ENCODE measurements at regions not wholly inside any gene's neighbourhood (a gene's known extent, or its start where the extent isn't known, plus 50 kb on each side); places are given as distances from the start of the nearest gene placed in this dataset.

DNA sequence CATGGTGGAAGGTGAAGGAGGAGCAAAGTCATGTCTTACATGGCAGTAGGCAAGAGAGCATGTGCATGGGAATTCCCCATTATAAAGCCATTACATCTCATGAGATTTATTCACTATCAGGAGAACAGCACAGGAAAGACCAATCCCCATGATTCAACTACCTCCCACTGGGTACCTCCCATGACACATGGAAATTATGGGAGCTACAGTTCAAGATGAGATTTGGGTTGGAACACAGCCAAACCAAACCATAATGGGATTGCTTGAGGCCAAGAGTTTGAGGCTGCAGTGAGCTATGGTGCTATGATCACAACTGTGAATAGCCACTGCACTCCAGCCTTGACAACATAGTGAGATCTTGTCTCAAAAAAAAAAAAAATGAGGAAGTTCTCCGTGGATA lies 581.8 kb downstream of the TAF11L14 start:
- no peak for TF ChIP-seq POLR2A (IDR thresholded peaks at IDR 0.05)
- TF ChIP-seq, protein P1, sequence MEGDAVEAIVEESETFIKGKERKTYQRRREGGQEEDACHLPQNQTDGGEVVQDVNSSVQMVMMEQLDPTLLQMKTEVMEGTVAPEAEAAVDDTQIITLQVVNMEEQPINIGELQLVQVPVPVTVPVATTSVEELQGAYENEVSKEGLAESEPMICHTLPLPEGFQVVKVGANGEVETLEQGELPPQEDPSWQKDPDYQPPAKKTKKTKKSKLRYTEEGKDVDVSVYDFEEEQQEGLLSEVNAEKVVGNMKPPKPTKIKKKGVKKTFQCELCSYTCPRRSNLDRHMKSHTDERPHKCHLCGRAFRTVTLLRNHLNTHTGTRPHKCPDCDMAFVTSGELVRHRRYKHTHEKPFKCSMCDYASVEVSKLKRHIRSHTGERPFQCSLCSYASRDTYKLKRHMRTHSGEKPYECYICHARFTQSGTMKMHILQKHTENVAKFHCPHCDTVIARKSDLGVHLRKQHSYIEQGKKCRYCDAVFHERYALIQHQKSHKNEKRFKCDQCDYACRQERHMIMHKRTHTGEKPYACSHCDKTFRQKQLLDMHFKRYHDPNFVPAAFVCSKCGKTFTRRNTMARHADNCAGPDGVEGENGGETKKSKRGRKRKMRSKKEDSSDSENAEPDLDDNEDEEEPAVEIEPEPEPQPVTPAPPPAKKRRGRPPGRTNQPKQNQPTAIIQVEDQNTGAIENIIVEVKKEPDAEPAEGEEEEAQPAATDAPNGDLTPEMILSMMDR (IDR thresholded peaks at IDR 0.05) = no peak
- intact Hi-C loops (cut with DNase I; ENCODE audit: low total_unique reads) = no loop called here
- no peak for DNase-seq
- no peaks in the 10 kb centered on the region for H3K27me3 ChIP-seq
- no peak overlapping the region for H3K4me3 ChIP-seq
- H3K27ac ChIP-seq = no peak overlapping the region
- no peaks in the 10 kb centered on the region for H3K9me3 ChIP-seq
- H3K4me1 ChIP-seq = no peaks in the 10 kb centered on the region
- no peaks in the 10 kb centered on the region for H3K36me3 ChIP-seq

DNA sequence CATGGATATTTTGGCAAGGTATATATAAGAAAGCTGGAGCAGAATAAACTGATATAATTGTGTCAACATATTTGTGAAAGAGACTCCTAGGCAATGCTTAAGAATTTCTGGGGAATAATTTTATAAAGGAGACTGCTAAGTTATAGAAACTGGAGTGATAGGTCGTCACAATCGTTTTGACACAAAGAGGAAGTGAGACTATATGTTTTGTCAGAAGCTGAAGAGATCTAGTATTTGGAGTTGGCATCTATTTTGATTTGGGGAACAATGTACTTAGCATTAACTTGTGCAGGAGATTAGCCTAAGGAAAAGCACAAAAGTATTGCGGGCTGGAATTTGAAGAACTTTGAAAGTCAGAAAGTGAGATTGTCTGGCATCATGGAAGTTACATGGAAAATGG lies 582.5 kb downstream of the TAF11L14 start:
- TF ChIP-seq, protein P1 (IDR thresholded peaks at IDR 0.05) = no peak
- no peak for TF ChIP-seq POLR2A (IDR thresholded peaks at IDR 0.05)
- Histone ChIP-seq H3K36me3 (no peaks in the 10 kb centered on the region), H3K9me3 (no peaks in the 10 kb centered on the region), H3K4me3 (no peak overlapping the region), H3K27ac (no peak overlapping the region), H3K27me3 (no peaks in the 10 kb centered on the region), H3K4me1 (no peaks in the 10 kb centered on the region)
- intact Hi-C loops (cut with DNase I; ENCODE audit: low total_unique reads) = no loop called here
- DNase-seq = no peak

DNA sequence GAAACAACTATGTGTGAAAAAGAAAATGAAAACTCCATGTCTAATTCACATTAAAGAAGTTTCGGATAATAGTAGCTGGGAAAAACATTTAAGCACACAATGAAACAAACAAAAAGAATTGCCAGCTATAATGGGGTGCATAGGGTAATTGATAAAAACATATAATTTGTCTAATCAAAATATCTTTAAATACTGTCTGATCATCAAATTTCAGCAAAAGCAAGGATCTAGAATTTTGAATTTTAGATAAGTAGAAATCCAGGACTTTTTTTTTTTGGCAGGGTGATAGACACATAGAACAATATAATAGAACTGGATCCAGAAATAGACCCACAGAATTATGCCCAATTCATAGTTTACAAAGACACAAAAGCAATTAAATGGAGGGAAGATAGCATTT lies 585.0 kb downstream of the TAF11L14 start:
- DNase-seq = no peak
- Histone ChIP-seq H3K27ac (no peak overlapping the region), H3K4me1 (no peaks in the 10 kb centered on the region), H3K9me3 (no peaks in the 10 kb centered on the region), H3K36me3 (no peaks in the 10 kb centered on the region), H3K4me3 (no peak overlapping the region), H3K27me3 (no peaks in the 10 kb centered on the region)
- TF ChIP-seq POLR2A (IDR thresholded peaks at IDR 0.05) = no peak
- TF ChIP-seq, protein P1 (IDR thresholded peaks at IDR 0.05) = no peak
- intact Hi-C loops (cut with DNase I; ENCODE audit: low total_unique reads) = no loop called here

DNA sequence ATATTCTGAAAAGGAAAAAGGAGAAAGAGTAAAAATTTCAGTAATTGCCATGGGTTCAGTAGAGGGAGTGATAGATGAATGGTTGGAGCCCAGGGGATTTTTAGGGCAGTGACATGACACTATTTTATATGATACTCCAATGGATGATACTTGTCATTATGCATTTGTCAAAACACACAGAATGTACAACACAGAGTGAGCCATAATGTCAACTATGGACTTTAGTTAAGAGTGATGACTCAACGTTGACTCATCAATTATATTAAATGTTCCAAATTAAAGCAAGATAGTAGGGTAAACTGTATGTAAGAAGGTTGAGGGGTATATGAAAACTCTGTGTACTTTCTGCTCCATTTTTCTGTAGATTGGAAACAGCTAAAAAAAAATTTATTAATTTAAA lies 586.4 kb downstream of the TAF11L14 start:
- TF ChIP-seq, protein P1 (IDR thresholded peaks at IDR 0.05) = no peak
- TF ChIP-seq POLR2A (IDR thresholded peaks at IDR 0.05) = no peak
- no peak for DNase-seq
- H3K36me3 ChIP-seq = no peaks in the 10 kb centered on the region
- no peaks in the 10 kb centered on the region for H3K4me1 ChIP-seq
- no peaks in the 10 kb centered on the region for H3K27me3 ChIP-seq
- no peak overlapping the region for H3K4me3 ChIP-seq
- no peak overlapping the region for H3K27ac ChIP-seq
- intact Hi-C loops (cut with DNase I; ENCODE audit: low total_unique reads) = no loop called here
- no peaks in the 10 kb centered on the region for H3K9me3 ChIP-seq

DNA sequence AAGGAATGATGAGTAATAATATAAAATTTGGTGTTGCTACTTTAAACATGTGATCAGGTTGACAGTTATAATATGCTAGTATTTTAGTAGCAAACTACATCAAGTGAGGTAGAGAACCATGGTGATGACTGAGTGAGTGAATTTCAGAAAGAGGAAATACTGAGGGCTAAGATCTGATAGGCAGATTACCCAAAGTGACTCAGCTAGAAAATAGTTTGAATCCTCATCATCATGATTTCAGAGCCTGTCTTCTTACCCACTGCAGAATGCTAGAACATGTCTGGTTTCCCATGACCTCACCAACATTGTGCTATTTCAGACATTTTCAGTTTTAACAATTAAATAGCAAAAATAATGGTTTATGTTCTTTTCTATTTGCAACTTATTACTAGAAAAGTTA lies 602.1 kb downstream of the TAF11L14 start:
- Histone ChIP-seq H3K27me3 (no peaks in the 10 kb centered on the region), H3K27ac (no peak overlapping the region), H3K9me3 (no peaks in the 10 kb centered on the region), H3K36me3 (no peaks in the 10 kb centered on the region), H3K4me3 (no peak overlapping the region), H3K4me1 (no peaks in the 10 kb centered on the region)
- intact Hi-C loops (cut with DNase I; ENCODE audit: low total_unique reads) = no loop called here
- TF ChIP-seq POLR2A (IDR thresholded peaks at IDR 0.05) = no peak
- TF ChIP-seq, protein P1 (IDR thresholded peaks at IDR 0.05) = no peak
- DNase-seq = no peak

Measured in uterus (tissue), 3 donors.